OCI-LY3 (cell line): ENCODE measurements at regions not wholly inside any gene's neighbourhood (a gene's known extent, or its start where the extent isn't known, plus 50 kb on each side); places are given as distances from the start of the nearest gene placed in this dataset.

Source experiments
- EZH2phosphoT487 ChIP-seq: fragments of 200-600 bp; shearing (Covaris generic); IDR thresholded peaks from 2 replicates; pipeline ENCODE4 v1.6.1; 2018; ENCODE audit warnings: antibody characterized with exemption, mixed run types, low read depth
- TF ChIP-seq, protein P1 (sequence below): fragments of 200-600, 300-600 bp; sonication (generic); IDR thresholded peaks from 2 replicates; pipeline ENCODE4 v1.5.1; 2014; ENCODE audit warnings: antibody characterized with exemption, low read length, low read depth

DNA sequence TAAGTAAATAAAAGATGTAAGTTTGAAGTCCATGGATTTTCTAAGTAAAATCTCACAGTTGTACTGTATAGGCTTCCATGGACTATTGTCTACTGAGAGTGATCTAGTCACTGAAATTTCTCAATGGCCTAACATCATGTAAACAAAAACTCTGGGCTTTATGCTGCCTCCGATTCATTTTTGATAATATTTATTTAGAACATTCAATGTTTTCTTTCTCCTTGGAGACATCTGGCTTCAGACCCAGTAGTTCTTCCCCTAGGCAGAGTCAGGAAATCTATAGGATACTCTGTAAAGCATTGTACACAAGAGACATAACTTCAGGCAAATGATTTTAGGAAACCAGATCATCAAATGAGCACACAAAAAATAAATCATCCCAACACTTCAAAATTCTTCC is 1208.6 kb upstream of the ZEB2 start:
- TF ChIP-seq, protein P1, sequence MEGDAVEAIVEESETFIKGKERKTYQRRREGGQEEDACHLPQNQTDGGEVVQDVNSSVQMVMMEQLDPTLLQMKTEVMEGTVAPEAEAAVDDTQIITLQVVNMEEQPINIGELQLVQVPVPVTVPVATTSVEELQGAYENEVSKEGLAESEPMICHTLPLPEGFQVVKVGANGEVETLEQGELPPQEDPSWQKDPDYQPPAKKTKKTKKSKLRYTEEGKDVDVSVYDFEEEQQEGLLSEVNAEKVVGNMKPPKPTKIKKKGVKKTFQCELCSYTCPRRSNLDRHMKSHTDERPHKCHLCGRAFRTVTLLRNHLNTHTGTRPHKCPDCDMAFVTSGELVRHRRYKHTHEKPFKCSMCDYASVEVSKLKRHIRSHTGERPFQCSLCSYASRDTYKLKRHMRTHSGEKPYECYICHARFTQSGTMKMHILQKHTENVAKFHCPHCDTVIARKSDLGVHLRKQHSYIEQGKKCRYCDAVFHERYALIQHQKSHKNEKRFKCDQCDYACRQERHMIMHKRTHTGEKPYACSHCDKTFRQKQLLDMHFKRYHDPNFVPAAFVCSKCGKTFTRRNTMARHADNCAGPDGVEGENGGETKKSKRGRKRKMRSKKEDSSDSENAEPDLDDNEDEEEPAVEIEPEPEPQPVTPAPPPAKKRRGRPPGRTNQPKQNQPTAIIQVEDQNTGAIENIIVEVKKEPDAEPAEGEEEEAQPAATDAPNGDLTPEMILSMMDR: no peak
- no peak for TF ChIP-seq EZH2phosphoT487
